HFFc6 (cell line): ENCODE measurements at regions not wholly inside any gene's neighbourhood (a gene's known extent, or its start where the extent isn't known, plus 50 kb on each side); places are given as distances from the start of the nearest gene placed in this dataset.

Experiments used
- DNase-seq: peaks from one replicate; pipeline ENCODE4 v3.0.0-alpha.2; 2018
- H3K27ac Mint-ChIP-seq: 2 replicates; pipeline ENCODE4 v1.8.0; 2020; ENCODE audit warnings: mild to moderate bottlenecking, mixed read lengths
- H3K27me3 Mint-ChIP-seq: 2 replicates; pipeline ENCODE4 v1.8.0; 2021; ENCODE audit warnings: mild to moderate bottlenecking, moderate library complexity, mixed read lengths; ENCODE audit not compliant: insufficient read depth
- H3K36me3 Mint-ChIP-seq: 2 replicates; pipeline ENCODE4 v1.8.0; 2021; ENCODE audit warnings: low read depth, mixed read lengths
- H3K4me1 Mint-ChIP-seq: 2 replicates; pipeline ENCODE4 v1.8.0; 2020; ENCODE audit warnings: low read depth, mixed read lengths
- H3K4me3 Mint-ChIP-seq: 2 replicates; pipeline ENCODE4 v1.8.0; 2020; ENCODE audit warnings: mild to moderate bottlenecking, moderate library complexity, mixed read lengths
- H3K9me3 Mint-ChIP-seq: 2 replicates; pipeline ENCODE4 v1.8.0; 2020; ENCODE audit warnings: mild to moderate bottlenecking, mixed read lengths
- TF ChIP-seq, protein P1 (sequence below): fragments of 200-600 bp; sonication (generic); IDR thresholded peaks from 2 replicates; pipeline ENCODE4 v1.5.0; 2021; ENCODE audit warnings: antibody characterized with exemption, mild to moderate bottlenecking

- H3K4me1 Mint-ChIP-seq, result no peaks in the 10 kb centered on the region
- TF ChIP-seq, protein P1, sequence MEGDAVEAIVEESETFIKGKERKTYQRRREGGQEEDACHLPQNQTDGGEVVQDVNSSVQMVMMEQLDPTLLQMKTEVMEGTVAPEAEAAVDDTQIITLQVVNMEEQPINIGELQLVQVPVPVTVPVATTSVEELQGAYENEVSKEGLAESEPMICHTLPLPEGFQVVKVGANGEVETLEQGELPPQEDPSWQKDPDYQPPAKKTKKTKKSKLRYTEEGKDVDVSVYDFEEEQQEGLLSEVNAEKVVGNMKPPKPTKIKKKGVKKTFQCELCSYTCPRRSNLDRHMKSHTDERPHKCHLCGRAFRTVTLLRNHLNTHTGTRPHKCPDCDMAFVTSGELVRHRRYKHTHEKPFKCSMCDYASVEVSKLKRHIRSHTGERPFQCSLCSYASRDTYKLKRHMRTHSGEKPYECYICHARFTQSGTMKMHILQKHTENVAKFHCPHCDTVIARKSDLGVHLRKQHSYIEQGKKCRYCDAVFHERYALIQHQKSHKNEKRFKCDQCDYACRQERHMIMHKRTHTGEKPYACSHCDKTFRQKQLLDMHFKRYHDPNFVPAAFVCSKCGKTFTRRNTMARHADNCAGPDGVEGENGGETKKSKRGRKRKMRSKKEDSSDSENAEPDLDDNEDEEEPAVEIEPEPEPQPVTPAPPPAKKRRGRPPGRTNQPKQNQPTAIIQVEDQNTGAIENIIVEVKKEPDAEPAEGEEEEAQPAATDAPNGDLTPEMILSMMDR, result no peak
- H3K27ac Mint-ChIP-seq, result no peak overlapping the region
- H3K4me3 Mint-ChIP-seq, result no peak overlapping the region
- DNase-seq, result no peak
- peaks cover 12% of the 10 kb centered on the region for H3K9me3 Mint-ChIP-seq
- no peaks in the 10 kb centered on the region for H3K36me3 Mint-ChIP-seq
- H3K27me3 Mint-ChIP-seq, result no peaks in the 10 kb centered on the region
Observed at GRCh38 chr2:6654279-6654678, 211.4 kb downstream of the CMPK2 start.

DNA sequence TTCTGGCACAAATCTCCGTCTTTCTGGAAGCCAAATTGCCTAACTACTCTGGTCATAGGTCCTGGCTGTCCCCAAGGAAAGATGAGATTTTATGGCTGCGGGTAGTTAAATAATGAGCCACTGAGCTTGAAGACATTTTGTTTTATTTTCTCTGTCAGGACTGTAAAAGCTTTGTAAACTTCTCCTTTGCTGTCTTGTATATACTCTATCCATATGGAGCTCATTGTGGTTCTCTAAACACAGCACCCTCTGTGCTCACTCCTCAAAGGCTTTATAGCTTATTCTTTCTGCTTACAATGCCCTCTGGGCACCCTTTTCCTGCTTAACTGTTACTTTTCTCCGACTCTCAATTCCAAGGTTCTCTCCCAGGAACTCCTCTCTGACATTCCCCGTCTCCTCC lies 209.1 kb downstream of the CMPK2 start:
- TF ChIP-seq, protein P1, result no peak
- Mint-ChIP-seq H3K4me1 (no peaks in the 10 kb centered on the region), H3K4me3 (no peak overlapping the region), H3K9me3 (peaks cover 13% of the 10 kb centered on the region), H3K27me3 (no peaks in the 10 kb centered on the region), H3K36me3 (no peaks in the 10 kb centered on the region), H3K27ac (no peak overlapping the region)
- DNase-seq, result no peak

GRCh38 chr2:6657136-6657535 lies 208.6 kb downstream of the CMPK2 start:
- Mint-ChIP-seq H3K4me3 (no peak overlapping the region), H3K36me3 (no peaks in the 10 kb centered on the region), H3K27ac (no peak overlapping the region), H3K27me3 (no peaks in the 10 kb centered on the region), H3K9me3 (peaks cover 8% of the 10 kb centered on the region), H3K4me1 (no peaks in the 10 kb centered on the region)
- TF ChIP-seq, protein P1, result no peak
- no peak for DNase-seq

- no peaks in the 10 kb centered on the region for H3K36me3 Mint-ChIP-seq
- H3K4me3 Mint-ChIP-seq, result no peak overlapping the region
- no peak for DNase-seq
- peaks cover 12% of the 10 kb centered on the region for H3K9me3 Mint-ChIP-seq
- TF ChIP-seq, protein P1, result no peak
- no peaks in the 10 kb centered on the region for H3K27me3 Mint-ChIP-seq
- no peaks in the 10 kb centered on the region for H3K4me1 Mint-ChIP-seq
- H3K27ac Mint-ChIP-seq, result no peak overlapping the region
Observed at GRCh38 chr2:6657855-6658254, 207.9 kb downstream of the CMPK2 start.

- DNase-seq, result no peak
- H3K9me3 Mint-ChIP-seq, result peaks cover 27% of the 10 kb centered on the region
- H3K36me3 Mint-ChIP-seq, result no peaks in the 10 kb centered on the region
- peaks cover 2% of the 10 kb centered on the region; the same call in 1 of the 2 replicates for H3K27me3 Mint-ChIP-seq
- no peak overlapping the region for H3K27ac Mint-ChIP-seq
- TF ChIP-seq, protein P1, result no peak
- no peaks in the 10 kb centered on the region for H3K4me1 Mint-ChIP-seq
- no peak overlapping the region for H3K4me3 Mint-ChIP-seq
Observed at GRCh38 chr2:6664332-6665061, 201.2 kb downstream of the CMPK2 start.
